AG08395 (cell line): ENCODE measurements at regions not wholly inside any gene's neighbourhood (a gene's known extent, or its start where the extent isn't known, plus 50 kb on each side); places are given as distances from the start of the nearest gene placed in this dataset.

ENCODE experiments used
- DNase-seq: peaks from one replicate; pipeline ENCODE4 v3.0.0; 2012; ENCODE audit warnings: mixed read lengths, low spot score

GRCh38 chr13:111038887-111039286, 76.2 kb upstream of the ARHGEF7 start:
- no peak for DNase-seq

GRCh38 chr13:111037927-111038326, 77.2 kb upstream of the ARHGEF7 start:
- no peak for DNase-seq

GRCh38 chr13:111036665-111037064, 78.4 kb upstream of the ARHGEF7 start:
- no peak for DNase-seq

GRCh38 chr13:111035861-111036260, 79.2 kb upstream of the ARHGEF7 start:
- no peak for DNase-seq

GRCh38 chr13:111034811-111035210, 80.3 kb upstream of the ARHGEF7 start:
- DNase-seq: peak; percentile 31

GRCh38 chr13:111033172-111034130, 81.7 kb upstream of the ARHGEF7 start:
- DNase-seq: no peak

- peak; percentile 93 for DNase-seq
These were observed 83.6 kb upstream of the ARHGEF7 start for GRCh38 chr13:111031531-111031961.

- no peak for DNase-seq
These were observed 85.0 kb upstream of the ARHGEF7 start for GRCh38 chr13:111029957-111030609.

GRCh38 chr13:111027458-111028439, 87.4 kb upstream of the ARHGEF7 start:
- no peak for DNase-seq

GRCh38 chr13:111025310-111025709, 89.8 kb upstream of the ARHGEF7 start:
- DNase-seq: no peak

- no peak for DNase-seq
These were observed 92.2 kb upstream of the ARHGEF7 start for GRCh38 chr13:111022886-111023285.

GRCh38 chr13:111022241-111022640, 92.9 kb upstream of the ARHGEF7 start:
- DNase-seq: no peak

- no peak for DNase-seq
These were observed 93.8 kb upstream of the ARHGEF7 start for GRCh38 chr13:111021270-111021669.

- DNase-seq: no peak
These were observed 94.6 kb upstream of the ARHGEF7 start for GRCh38 chr13:111020546-111020945.

- DNase-seq: no peak
These were observed 95.1 kb upstream of the ARHGEF7 start for GRCh38 chr13:111020021-111020420.

- DNase-seq: no peak
These were observed 97.2 kb upstream of the ARHGEF7 start for GRCh38 chr13:111017755-111018459.

GRCh38 chr13:111013196-111013595, 98.3 kb upstream of the ANKRD10 start:
- no peak for DNase-seq

GRCh38 chr13:111011899-111012298, 97.0 kb upstream of the ANKRD10 start:
- DNase-seq: peak; percentile 26

- no peak for DNase-seq
These were observed 93.5 kb upstream of the ANKRD10 start for GRCh38 chr13:111008351-111008750.

- DNase-seq: no peak
These were observed 92.3 kb upstream of the ANKRD10 start for GRCh38 chr13:111007209-111007608.

GRCh38 chr13:111006506-111007031, 91.7 kb upstream of the ANKRD10 start:
- peak; percentile 86 for DNase-seq
